ENCODE measurements at regions not wholly inside any gene's neighbourhood (a gene's known extent, or its start where the extent isn't known, plus 50 kb on each side); places are given as distances from the start of the nearest gene placed in this dataset.
"Not testable (repeated sequence)": the region's sequence is repeated elsewhere in the genome, so short reads cannot be mapped to it uniquely, and the experiment has no call there.

GRCh38 chr18:9017167-9017904, 85.2 kb upstream of the NDUFV2 start:
- peak; percentile 94 for DNase-seq (ENCODE audit: low spot score)

- peak; percentile 69 for DNase-seq (ENCODE audit: low spot score)
Measured at GRCh38 chr18:9017905-9018227, 84.6 kb upstream of the NDUFV2 start.

DNA sequence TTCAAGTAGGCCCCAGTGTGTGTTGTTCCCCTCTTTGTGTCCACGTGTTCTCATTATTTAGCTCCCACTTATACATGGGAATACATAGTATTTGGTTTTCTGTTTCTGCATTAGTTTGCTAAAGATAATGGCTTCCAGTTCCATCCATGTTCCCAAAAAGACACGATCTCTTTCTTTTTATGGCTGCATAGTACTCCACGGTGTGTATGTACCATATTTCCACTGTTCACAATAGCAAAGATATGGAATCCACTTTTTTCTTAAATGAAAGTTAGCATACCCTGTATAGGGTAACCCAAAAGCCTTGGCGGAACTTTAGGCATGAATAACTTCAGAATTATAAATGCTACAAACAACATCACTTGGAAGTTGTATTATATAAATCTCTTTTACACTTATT, 83.4 kb upstream of the NDUFV2 start:
- no peak for DNase-seq (ENCODE audit: low spot score)

- no peak for DNase-seq (ENCODE audit: low spot score)
Measured at GRCh38 chr18:9020221-9020620, 82.3 kb upstream of the NDUFV2 start.

DNA sequence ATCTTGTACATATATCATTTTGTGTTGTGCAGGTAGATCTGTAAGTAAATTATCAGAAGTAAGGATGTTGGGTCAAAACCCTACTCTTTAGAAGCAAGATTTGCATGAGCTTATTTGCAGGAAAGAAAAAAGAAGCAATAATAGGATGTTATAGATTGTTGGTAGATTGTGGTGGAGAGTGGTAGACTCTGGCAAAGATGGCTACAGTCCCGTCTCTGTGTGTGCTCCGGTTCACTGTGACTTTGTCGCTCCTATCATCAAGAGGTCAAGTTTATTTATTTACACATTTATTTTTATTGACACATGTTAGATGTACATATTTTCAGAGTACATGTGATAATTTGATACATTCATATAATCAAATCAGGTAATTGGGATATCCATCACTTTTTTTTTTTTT, 81.0 kb upstream of the NDUFV2 start:
- DNase-seq (ENCODE audit: low spot score) = no peak

GRCh38 chr18:9022397-9023155, 79.9 kb upstream of the NDUFV2 start:
- no peak for DNase-seq (ENCODE audit: low spot score)

DNA sequence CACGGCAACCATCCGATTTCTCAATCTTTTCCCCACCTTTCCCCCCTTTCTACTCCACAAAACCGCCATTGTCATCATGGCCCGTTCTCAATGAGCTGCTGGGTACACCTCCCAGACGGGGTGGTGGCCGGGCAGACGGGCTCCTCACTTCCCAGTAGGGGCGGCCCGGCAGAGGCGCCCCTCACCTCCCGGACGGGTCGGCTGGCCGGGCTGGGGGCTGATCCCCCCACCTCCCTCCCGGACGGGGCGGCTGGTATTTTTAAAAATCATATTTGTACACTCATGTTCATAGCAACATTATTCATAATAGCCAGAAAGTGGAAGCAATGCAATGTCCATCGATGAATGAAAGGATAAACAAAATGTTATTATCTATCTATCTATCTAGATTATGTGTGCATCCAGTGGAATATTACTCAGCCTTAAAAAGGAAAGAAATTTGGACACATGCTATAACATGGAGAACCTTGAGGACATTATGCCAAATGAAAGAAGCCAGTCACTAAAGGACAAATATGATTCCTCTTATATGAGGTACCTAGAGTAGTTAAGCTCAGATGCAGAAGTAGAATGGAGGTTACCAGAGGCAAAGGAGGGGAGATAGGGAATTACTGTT, 78.4 kb upstream of the NDUFV2 start:
- DNase-seq (ENCODE audit: low spot score) = not testable (repeated sequence)

- DNase-seq (ENCODE audit: low spot score) = peak; percentile 64
Measured at GRCh38 chr18:9025091-9025838, 77.2 kb upstream of the NDUFV2 start.

DNA sequence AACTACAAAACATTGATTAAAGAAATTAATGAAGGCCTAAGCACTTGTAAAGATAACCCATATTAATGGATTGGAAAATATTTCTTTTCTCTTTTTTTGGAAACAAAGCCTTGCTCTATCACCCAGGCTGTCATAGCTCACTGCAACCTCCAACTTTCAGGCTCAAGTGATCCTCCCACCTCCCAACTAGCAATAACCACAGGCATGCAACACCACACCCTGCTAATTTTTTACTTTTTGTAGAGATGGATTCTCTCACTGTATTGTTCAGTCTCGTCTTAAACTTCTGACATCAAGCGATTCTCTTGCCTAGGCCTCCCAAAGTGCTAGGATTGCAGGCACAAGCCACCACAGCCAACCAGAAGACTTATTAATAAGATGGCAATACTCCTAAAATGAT, 73.4 kb upstream of the NDUFV2 start:
- peak; percentile 25 for DNase-seq (ENCODE audit: low spot score)

DNA sequence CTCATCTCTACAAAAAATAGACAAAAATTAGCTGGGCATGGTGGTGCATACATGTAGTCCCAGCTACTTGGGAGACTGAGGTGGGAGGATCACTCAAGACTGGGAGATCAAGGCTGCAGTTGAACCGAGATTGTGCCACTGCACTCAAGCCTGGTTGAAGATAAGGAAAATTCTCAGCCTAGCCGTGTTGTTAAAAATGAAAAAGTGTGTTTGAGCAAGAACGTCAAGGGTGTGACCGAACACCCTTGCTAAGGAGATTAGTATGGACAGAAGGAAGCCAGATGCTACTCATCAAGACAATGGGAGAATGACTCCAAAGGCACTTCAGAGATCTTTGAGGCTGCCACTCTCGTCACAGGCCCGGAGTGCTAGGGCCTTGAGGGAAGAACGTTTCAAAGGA, 70.0 kb upstream of the NDUFV2 start:
- DNase-seq (ENCODE audit: low spot score) = no peak

GRCh38 chr18:9038277-9038871, 64.1 kb upstream of the NDUFV2 start:
- DNase-seq (ENCODE audit: low spot score) = no peak

GRCh38 chr18:9039441-9040071, 62.9 kb upstream of the NDUFV2 start:
- no peak for DNase-seq (ENCODE audit: low spot score)

- no peak for DNase-seq (ENCODE audit: low spot score)
Measured at GRCh38 chr18:9042766-9043481, 59.6 kb upstream of the NDUFV2 start.

DNA sequence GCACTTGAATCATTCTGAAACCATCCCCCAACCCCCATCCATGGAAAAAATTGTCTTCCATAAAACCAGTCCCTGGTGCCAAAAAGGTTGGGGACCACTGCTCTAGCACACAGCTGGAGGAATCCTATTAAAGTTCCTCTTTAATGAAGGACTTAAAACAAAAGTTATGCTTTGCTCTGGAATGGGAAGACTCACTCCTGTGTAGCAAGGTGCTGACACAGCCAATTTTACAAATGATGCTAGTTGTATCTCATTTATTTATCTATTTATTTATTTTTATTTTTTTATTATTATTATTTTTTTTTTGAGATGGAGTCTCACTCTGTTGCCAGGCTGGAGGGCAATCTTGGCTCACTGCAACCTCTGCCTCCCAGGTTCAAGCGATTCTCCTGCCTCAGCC, 58.9 kb upstream of the NDUFV2 start:
- DNase-seq (ENCODE audit: low spot score) = no peak

DNA sequence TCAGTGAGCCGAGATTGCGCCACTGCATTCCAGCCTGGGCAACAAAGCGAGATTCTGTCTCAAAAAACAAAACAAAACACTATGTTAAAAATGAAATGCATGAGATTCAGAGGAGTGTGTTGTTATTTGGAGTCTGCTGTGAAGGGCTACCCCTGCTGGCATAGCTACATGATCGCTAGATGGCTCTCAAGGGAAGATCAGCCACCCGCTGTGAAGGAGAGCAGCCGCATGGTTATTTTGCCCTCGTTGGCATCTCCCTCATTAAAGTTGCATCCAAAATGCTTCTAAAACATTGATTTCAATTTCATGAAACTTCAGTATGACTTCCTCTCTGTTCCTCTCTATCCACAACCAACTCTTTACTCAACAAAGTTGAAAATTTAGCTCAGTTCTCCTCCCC, 54.8 kb upstream of the NDUFV2 start:
- no peak for DNase-seq (ENCODE audit: low spot score)

DNA sequence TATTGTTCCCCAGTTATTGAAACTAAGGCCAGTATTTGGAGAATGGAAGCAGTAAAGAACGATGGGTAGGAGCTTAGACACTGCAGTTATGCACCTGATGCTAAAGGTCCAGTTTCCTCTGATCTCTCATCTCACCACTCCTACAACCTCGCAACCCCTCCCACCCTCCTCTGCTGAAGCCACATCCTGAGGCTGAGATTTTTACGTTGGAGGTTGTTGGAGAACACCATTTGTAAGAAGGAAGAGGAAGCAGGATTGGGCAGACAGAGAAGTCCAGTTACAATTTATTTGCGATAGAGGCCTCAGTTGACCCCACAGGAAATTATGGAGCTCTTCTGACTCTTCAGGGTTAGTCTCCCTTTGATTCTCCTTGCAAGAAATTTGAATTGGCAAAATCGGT, 54.3 kb upstream of the NDUFV2 start:
- DNase-seq (ENCODE audit: low spot score) = no peak

- peak; percentile 31 for DNase-seq (ENCODE audit: low spot score)
Measured at GRCh38 chr18:9048808-9049494, 53.5 kb upstream of the NDUFV2 start.

DNA sequence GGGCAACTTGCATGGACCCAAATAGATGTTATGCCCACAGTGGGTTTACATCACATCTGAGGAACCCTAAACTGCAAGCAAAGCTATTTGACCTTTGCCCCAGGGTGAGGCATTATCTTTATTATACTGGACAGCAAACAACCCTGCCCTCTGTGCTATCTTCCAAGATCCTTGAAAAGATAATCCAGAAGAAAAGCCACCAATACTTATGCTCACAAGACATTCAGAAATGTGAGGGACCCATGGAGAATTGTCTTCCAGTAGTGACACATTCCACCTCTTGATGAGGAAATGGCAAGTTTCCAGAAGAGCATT, 53.0 kb upstream of the NDUFV2 start:
- DNase-seq (ENCODE audit: low spot score) = no peak

DNA sequence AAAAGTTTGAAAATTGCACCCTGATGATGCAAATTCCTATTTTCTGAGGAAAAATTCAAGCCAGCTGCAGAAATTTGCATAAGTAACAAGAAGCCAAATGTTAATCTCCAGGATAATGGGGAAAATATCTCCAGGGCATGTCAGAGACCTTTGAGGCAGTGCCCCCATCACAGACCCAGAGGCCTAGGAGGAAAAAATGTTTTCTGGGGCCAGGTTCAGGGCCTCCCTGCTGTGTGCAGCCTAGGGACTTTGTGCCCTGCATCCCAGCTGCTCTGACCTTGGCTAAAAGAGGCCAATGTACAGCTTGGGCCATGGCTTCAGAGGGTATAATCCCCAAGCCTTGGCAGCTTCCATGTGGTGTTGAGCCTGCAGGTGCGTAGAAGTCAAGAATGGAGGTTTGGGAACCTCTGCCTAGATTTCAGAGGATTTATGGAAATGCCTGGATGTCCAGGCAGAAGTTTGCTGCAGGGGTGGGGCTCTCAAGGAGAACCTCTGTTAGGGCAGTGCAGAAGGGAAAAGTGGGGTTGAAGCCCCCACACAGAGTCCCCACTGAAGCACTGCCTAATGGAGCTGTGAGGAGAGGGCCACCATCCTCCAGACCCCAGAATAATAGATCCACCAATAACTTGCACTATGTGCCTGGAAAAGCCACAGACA, 51.7 kb upstream of the NDUFV2 start:
- DNase-seq (ENCODE audit: low spot score) = not testable (repeated sequence)

All from AG08395 (cell line).